GM21526 (cell line): ENCODE measurements at regions not wholly inside any gene's neighbourhood (a gene's known extent, or its start where the extent isn't known, plus 50 kb on each side); places are given as distances from the start of the nearest gene placed in this dataset.
"Not testable (repeated sequence)": the region's sequence is repeated elsewhere in the genome, so short reads cannot be mapped to it uniquely, and the experiment has no call there.

Experiments
- ATAC-seq: cut with Tn5 transposase; IDR thresholded peaks from one replicate; pipeline ENCODE4 v1.9.1; 2021; ENCODE audit warnings: moderate library complexity; ENCODE audit not compliant: unreplicated experiment, low FRiP score

GRCh38 chrX:1105031-1105430 is 107.4 kb downstream of the CRLF2 start:
- not testable (repeated sequence) for ATAC-seq

GRCh38 chrX:1103360-1103759 is 109.1 kb downstream of the CRLF2 start:
- ATAC-seq, result no peak

- ATAC-seq, result no peak
These were observed 109.7 kb downstream of the CRLF2 start for GRCh38 chrX:1102786-1103185.

- not testable (repeated sequence) for ATAC-seq
These were observed 110.2 kb downstream of the CRLF2 start for GRCh38 chrX:1102221-1102620.

GRCh38 chrX:1099146-1099770 is 113.2 kb downstream of the CRLF2 start:
- ATAC-seq, result no peak

GRCh38 chrX:1097328-1097727 is 115.1 kb downstream of the CRLF2 start:
- no peak for ATAC-seq

GRCh38 chrX:1094566-1095333 is 117.7 kb downstream of the CRLF2 start:
- no peak for ATAC-seq

GRCh38 chrX:1093586-1094421 is 118.6 kb downstream of the CRLF2 start:
- no peak for ATAC-seq

GRCh38 chrX:1093121-1093520 is 119.3 kb downstream of the CRLF2 start:
- no peak for ATAC-seq

- no peak for ATAC-seq
These were observed 125.7 kb downstream of the CRLF2 start for GRCh38 chrX:1086444-1087409.

GRCh38 chrX:1085871-1086270 is 126.6 kb downstream of the CRLF2 start:
- ATAC-seq, result not testable (repeated sequence)

GRCh38 chrX:1084689-1085088 is 127.8 kb downstream of the CRLF2 start:
- no peak for ATAC-seq

GRCh38 chrX:1076871-1077651 is 135.4 kb downstream of the CRLF2 start:
- no peak for ATAC-seq

- no peak for ATAC-seq
These were observed 136.7 kb downstream of the CRLF2 start for GRCh38 chrX:1075741-1076140.

GRCh38 chrX:1075156-1075555 is 137.3 kb downstream of the CRLF2 start:
- ATAC-seq, result no peak

- ATAC-seq, result no peak
These were observed 137.7 kb downstream of the CRLF2 start for GRCh38 chrX:1074755-1075154.

GRCh38 chrX:1074172-1074571 is 138.3 kb downstream of the CRLF2 start:
- no peak for ATAC-seq

GRCh38 chrX:1072637-1073377 is 139.6 kb downstream of the CRLF2 start:
- no peak for ATAC-seq

- ATAC-seq, result no peak
These were observed 141.1 kb downstream of the CRLF2 start for GRCh38 chrX:1071351-1071750.
